ENCODE measurements at regions not wholly inside any gene's neighbourhood (a gene's known extent, or its start where the extent isn't known, plus 50 kb on each side); places are given as distances from the start of the nearest gene placed in this dataset.

DNA sequence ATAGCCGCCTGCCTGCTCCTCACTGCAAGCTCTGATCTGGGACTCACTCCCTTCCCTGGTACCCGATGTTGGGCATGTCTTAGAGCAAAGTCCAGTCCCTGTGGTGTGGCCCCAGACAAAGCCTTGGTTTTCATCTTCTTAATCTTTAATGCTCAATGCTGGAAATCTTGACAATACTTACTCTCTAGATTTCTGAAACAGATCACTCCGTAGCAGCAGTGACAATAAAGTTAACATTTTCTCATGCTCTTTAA is 260.2 kb upstream of the IRX2 start:
- TF ChIP-seq, protein P1, sequence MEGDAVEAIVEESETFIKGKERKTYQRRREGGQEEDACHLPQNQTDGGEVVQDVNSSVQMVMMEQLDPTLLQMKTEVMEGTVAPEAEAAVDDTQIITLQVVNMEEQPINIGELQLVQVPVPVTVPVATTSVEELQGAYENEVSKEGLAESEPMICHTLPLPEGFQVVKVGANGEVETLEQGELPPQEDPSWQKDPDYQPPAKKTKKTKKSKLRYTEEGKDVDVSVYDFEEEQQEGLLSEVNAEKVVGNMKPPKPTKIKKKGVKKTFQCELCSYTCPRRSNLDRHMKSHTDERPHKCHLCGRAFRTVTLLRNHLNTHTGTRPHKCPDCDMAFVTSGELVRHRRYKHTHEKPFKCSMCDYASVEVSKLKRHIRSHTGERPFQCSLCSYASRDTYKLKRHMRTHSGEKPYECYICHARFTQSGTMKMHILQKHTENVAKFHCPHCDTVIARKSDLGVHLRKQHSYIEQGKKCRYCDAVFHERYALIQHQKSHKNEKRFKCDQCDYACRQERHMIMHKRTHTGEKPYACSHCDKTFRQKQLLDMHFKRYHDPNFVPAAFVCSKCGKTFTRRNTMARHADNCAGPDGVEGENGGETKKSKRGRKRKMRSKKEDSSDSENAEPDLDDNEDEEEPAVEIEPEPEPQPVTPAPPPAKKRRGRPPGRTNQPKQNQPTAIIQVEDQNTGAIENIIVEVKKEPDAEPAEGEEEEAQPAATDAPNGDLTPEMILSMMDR (conservative IDR thresholded peaks at IDR 0.05; ENCODE audit: low read depth in 2 of 2) = no peak
- no peak for TF ChIP-seq POLR2AphosphoS5 (IDR thresholded peaks at IDR 0.05; ENCODE audit: low read depth)
- TF ChIP-seq, protein P2, sequence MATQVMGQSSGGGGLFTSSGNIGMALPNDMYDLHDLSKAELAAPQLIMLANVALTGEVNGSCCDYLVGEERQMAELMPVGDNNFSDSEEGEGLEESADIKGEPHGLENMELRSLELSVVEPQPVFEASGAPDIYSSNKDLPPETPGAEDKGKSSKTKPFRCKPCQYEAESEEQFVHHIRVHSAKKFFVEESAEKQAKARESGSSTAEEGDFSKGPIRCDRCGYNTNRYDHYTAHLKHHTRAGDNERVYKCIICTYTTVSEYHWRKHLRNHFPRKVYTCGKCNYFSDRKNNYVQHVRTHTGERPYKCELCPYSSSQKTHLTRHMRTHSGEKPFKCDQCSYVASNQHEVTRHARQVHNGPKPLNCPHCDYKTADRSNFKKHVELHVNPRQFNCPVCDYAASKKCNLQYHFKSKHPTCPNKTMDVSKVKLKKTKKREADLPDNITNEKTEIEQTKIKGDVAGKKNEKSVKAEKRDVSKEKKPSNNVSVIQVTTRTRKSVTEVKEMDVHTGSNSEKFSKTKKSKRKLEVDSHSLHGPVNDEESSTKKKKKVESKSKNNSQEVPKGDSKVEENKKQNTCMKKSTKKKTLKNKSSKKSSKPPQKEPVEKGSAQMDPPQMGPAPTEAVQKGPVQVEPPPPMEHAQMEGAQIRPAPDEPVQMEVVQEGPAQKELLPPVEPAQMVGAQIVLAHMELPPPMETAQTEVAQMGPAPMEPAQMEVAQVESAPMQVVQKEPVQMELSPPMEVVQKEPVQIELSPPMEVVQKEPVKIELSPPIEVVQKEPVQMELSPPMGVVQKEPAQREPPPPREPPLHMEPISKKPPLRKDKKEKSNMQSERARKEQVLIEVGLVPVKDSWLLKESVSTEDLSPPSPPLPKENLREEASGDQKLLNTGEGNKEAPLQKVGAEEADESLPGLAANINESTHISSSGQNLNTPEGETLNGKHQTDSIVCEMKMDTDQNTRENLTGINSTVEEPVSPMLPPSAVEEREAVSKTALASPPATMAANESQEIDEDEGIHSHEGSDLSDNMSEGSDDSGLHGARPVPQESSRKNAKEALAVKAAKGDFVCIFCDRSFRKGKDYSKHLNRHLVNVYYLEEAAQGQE (IDR thresholded peaks at IDR 0.05; ENCODE audit: unreplicated experiment) = no peak
- TF ChIP-seq JUNB (IDR thresholded peaks at IDR 0.05; ENCODE audit: unreplicated experiment) = no peak
- no peak for TF ChIP-seq STAT1 (IDR thresholded peaks at IDR 0.05; ENCODE audit: unreplicated experiment)
- TF ChIP-seq ZNF114 (CRISPR knock-in tag; IDR thresholded peaks at IDR 0.05) = no peak
- TF ChIP-seq EZH2phosphoT487 (IDR thresholded peaks at IDR 0.05; ENCODE audit: unreplicated experiment) = no peak
- TF ChIP-seq EZH2 (IDR thresholded peaks at IDR 0.05; ENCODE audit: low read depth, unreplicated experiment) = no peak
